Hepatocyte (in vitro differentiated cells): ENCODE measurements at regions not wholly inside any gene's neighbourhood (a gene's known extent, or its start where the extent isn't known, plus 50 kb on each side); places are given as distances from the start of the nearest gene placed in this dataset.

Experiments
- EZH2 ChIP-seq: fragments of 200-600 bp; sonication (generic); IDR thresholded peaks from 2 replicates; pipeline ENCODE4 v1.6.1; 2016; ENCODE audit warnings: antibody characterized with exemption, mild to moderate bottlenecking, borderline replicate concordance
- EZH2phosphoT487 ChIP-seq: fragments of 200-600 bp; sonication (generic); IDR thresholded peaks from one replicate; pipeline ENCODE4 v1.6.1; 2018; ENCODE audit warnings: antibody characterized with exemption, mild to moderate bottlenecking, low read depth, moderate library complexity; ENCODE audit not compliant: unreplicated experiment, severe bottlenecking
- TF ChIP-seq, protein P1 (sequence below): fragments of 200-600 bp; sonication (generic); IDR thresholded peaks from 2 replicates; pipeline ENCODE4 v1.5.1; 2016; ENCODE audit warnings: antibody characterized with exemption, mild to moderate bottlenecking; ENCODE audit not compliant: poor library complexity

GRCh38 chr18:51789871-51790270 is 550.1 kb upstream of the DCC start:
- TF ChIP-seq, protein P1, sequence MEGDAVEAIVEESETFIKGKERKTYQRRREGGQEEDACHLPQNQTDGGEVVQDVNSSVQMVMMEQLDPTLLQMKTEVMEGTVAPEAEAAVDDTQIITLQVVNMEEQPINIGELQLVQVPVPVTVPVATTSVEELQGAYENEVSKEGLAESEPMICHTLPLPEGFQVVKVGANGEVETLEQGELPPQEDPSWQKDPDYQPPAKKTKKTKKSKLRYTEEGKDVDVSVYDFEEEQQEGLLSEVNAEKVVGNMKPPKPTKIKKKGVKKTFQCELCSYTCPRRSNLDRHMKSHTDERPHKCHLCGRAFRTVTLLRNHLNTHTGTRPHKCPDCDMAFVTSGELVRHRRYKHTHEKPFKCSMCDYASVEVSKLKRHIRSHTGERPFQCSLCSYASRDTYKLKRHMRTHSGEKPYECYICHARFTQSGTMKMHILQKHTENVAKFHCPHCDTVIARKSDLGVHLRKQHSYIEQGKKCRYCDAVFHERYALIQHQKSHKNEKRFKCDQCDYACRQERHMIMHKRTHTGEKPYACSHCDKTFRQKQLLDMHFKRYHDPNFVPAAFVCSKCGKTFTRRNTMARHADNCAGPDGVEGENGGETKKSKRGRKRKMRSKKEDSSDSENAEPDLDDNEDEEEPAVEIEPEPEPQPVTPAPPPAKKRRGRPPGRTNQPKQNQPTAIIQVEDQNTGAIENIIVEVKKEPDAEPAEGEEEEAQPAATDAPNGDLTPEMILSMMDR: no peak
- TF ChIP-seq EZH2 (no peak), EZH2phosphoT487 (no peak)
